GM18873 (cell line): ENCODE measurements at regions not wholly inside any gene's neighbourhood (a gene's known extent, or its start where the extent isn't known, plus 50 kb on each side); places are given as distances from the start of the nearest gene placed in this dataset.

ENCODE experiments used
- ATAC-seq: cut with Tn5 transposase; IDR thresholded peaks from one replicate; pipeline ENCODE4 v1.9.1; 2021; ENCODE audit warnings: mild to moderate bottlenecking, moderate library complexity, moderate number of reproducible peaks; ENCODE audit not compliant: unreplicated experiment, low FRiP score

- no peak for ATAC-seq
Measured at GRCh38 chr12:23424685-23425084, 524.8 kb downstream of the SOX5 start.

DNA sequence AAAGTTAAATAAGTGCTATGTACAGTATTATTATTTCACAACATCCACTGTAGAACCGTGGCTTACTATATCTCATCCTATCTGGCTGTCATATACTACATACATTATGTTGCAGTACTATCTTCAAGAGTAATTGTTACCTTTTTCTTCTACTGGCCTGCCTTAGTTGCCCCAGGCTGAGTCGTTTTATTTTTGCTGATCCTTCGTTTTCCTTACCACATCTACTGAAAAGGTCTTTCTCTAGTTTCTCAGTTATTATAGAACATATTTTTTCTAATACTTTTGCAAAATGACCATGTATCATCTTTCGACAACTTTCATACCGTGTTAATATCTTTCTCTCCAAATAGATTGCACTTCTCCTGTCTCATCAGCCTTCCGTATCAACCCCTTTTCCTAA, 523.1 kb downstream of the SOX5 start:
- ATAC-seq: no peak

DNA sequence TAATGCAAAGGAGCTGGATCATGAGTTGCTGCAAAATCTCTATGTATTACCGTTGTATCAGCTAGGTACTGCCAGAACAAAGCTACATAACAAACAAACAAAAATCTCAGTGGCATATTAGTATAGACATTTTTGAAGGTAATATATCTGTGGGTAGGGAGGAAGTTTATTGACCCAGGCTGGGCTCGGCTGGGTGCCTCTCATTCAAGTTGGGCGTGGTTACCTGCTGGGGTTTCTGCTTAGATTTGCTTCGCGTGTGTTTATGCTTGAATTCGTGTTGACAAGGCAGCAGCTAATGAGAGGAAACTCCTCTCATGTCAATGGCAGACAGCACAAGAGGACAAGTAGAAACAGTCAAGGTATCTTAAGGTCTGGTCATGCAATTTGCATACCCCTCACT, 520.7 kb downstream of the SOX5 start:
- ATAC-seq: no peak

- no peak for ATAC-seq
Measured at GRCh38 chr12:23431006-23431405, 518.5 kb downstream of the SOX5 start.

DNA sequence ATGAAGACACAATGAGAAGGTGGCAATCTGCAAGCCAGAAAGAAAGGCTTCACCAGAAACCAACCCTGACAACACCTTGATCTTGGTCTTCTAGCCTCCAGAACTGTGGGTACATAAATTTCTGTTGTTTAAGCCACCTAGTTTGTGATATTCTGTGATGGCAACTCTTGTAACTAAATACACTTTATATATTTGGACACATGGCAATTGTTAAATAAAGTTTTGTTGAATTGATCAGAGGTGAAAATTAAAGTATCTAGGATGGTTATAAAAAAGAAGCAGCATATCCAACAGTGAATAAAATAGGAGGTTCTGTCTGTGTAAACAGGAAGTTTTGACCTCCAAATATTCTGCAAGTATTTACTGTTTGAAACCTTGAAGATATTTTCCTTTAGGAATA, 516.3 kb downstream of the SOX5 start:
- ATAC-seq: no peak

- ATAC-seq: no peak
Measured at GRCh38 chr12:23434154-23434553, 515.3 kb downstream of the SOX5 start.

DNA sequence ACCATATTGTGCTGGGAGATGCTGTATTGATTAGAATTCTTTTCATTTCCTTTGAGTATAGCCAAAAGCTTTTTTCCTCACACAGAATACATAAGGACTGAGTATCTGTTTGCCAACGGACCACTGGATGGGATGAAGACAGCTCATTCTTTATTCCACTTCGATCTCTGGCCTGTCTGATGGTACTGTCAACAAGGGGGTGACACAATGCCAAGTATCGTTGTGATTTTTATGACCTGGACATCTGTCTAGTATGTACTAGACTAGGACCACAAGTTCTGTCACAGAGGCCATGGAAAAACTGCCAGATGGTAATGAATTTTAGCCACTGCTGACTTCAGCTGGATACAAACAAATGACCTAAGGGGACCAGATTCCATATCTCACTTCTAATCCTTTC, 502.7 kb downstream of the SOX5 start:
- ATAC-seq: no peak

GRCh38 chr12:23450810-23451209, 498.7 kb downstream of the SOX5 start:
- no peak for ATAC-seq

GRCh38 chr12:23455283-23455682, 494.2 kb downstream of the SOX5 start:
- no peak for ATAC-seq

DNA sequence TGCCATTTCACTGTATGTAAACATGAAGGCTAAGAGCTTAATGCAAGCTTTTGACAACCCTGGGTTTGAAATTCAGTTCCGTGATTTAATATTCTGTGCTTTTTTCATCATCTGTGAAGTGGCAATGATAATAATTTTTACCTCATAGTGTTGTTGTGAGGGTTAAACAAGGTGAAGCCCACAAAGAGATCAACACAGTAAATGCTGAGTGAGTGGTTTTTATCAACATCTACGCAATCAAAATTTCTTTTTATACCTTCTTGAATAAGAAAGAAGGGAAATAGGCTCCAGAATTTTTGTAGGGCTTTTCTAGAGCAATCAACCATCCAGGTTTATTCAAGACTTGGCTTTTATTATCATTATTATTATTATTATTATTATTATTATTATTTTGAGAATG, 490.8 kb downstream of the SOX5 start:
- ATAC-seq: no peak

- no peak for ATAC-seq
Measured at GRCh38 chr12:23462546-23462945, 486.9 kb downstream of the SOX5 start.

GRCh38 chr12:23463172-23463571, 486.3 kb downstream of the SOX5 start:
- no peak for ATAC-seq

- no peak for ATAC-seq
Measured at GRCh38 chr12:23464241-23464812, 485.1 kb downstream of the SOX5 start.

DNA sequence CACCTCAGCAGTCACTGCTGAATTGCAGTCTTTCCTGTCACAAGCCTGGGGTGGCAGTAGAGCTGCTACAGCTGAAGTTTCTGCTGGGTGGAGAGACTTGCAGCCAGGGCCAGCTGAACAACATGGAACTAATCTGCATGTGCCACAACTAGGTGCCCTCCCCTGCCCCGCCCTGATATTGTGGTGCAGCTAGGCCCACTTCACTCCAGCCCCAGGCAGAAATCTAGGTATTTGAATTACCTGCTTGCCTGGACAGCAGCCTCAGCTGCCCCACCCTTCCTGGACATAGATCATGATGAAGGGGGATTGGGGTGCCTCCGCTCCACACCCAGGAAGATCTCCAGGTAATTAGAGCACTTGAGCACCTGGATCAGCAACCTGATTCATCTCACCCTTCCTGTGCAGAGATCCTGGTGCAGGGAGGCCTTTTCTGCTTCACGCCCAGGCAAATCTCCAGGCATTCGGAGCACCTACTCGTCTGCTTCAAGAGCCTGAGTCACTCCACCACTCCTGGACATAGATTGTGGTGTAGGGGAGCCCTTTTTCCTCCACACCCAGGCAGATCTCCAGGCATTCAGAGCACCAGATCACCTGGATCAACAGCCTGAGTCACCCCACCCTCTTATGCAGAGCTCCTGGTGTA, 477.0 kb downstream of the SOX5 start:
- no peak for ATAC-seq

- ATAC-seq: no peak
Measured at GRCh38 chr12:23473071-23473470, 476.4 kb downstream of the SOX5 start.

- ATAC-seq: no peak
Measured at GRCh38 chr12:23474438-23474976, 475.0 kb downstream of the SOX5 start.
